ENCODE measurements at regions not wholly inside any gene's neighbourhood (a gene's known extent, or its start where the extent isn't known, plus 50 kb on each side); places are given as distances from the start of the nearest gene placed in this dataset.

GRCh38 chr3:182606905-182607504 lies 186.3 kb upstream of the ATP11B start:
- Histone ChIP-seq H3K27me3 (ENCODE audit: control insufficient read depth, insufficient read depth, low read length) (no peaks in the 10 kb centered on the region), H3K27ac (ENCODE audit: low read length) (no peak overlapping the region), H3K9me3 (ENCODE audit: control insufficient read depth, insufficient read depth, low read depth, low read length) (no peaks in the 10 kb centered on the region), H3K4me1 (ENCODE audit: control insufficient read depth, insufficient read depth, low read length) (no peaks in the 10 kb centered on the region), H3K36me3 (ENCODE audit: control insufficient read depth, insufficient read depth, low read length) (no peaks in the 10 kb centered on the region), H3K4me3 (ENCODE audit: low read depth in 2 of 2, low read length in 2 of 2) (no peak overlapping the region)
- ATAC-seq, result no peak
- intact Hi-C loops (cut with micrococcal nuclease; ENCODE audit: unreplicated experiment), result no loop called here
- no peak for TF ChIP-seq POLR2AphosphoS5 (IDR thresholded peaks at IDR 0.05; ENCODE audit: low read depth, low read length)
- TF ChIP-seq REST (IDR thresholded peaks at IDR 0.05; ENCODE audit: insufficient read depth in 1 of 2, low read depth in 2 of 2, low read length in 1 of 2), result no peak
- TF ChIP-seq TCF7L2 (IDR thresholded peaks at IDR 0.05; ENCODE audit: low read depth, low read length), result no peak
- no peak for TF ChIP-seq SIN3A (IDR thresholded peaks at IDR 0.05; ENCODE audit: borderline replicate concordance, insufficient read depth, low read depth, low read length)
- TF ChIP-seq CTCF (IDR thresholded peaks at IDR 0.05), result no peak
- ChIA-PET CTCF (no interaction called here), POLR2A (no interaction called here)
- BruUV-seq (replicated peaks), result no TSS peak
- in situ Hi-C loops (cut with HindIII; ENCODE audit: low pct_unique_long_range_greater_than_20kb, low sequenced_read_pairs), result no loop called here
- no peak for DNase-seq (ENCODE audit: low read depth, low spot score)

GRCh38 chr3:182608832-182609231 lies 184.5 kb upstream of the ATP11B start:
- ATAC-seq, result no peak
- ChIA-PET POLR2A (no interaction called here), CTCF (no interaction called here)
- in situ Hi-C loops (cut with HindIII; ENCODE audit: low pct_unique_long_range_greater_than_20kb, low sequenced_read_pairs) (no loop called here), intact Hi-C loops (cut with micrococcal nuclease; ENCODE audit: unreplicated experiment) (no loop called here)
- DNase-seq (ENCODE audit: low read depth, low spot score), result no peak
- no TSS peak for BruUV-seq (replicated peaks)
- Histone ChIP-seq H3K4me3 (ENCODE audit: low read depth in 2 of 2, low read length in 2 of 2) (no peak overlapping the region), H3K27me3 (ENCODE audit: control insufficient read depth, insufficient read depth, low read length) (no peaks in the 10 kb centered on the region), H3K27ac (ENCODE audit: low read length) (no peak overlapping the region), H3K9me3 (ENCODE audit: control insufficient read depth, insufficient read depth, low read depth, low read length) (no peaks in the 10 kb centered on the region), H3K36me3 (ENCODE audit: control insufficient read depth, insufficient read depth, low read length) (no peaks in the 10 kb centered on the region), H3K4me1 (ENCODE audit: control insufficient read depth, insufficient read depth, low read length) (no peaks in the 10 kb centered on the region)
- TF ChIP-seq TCF7L2 (IDR thresholded peaks at IDR 0.05; ENCODE audit: low read depth, low read length) (no peak), POLR2AphosphoS5 (IDR thresholded peaks at IDR 0.05; ENCODE audit: low read depth, low read length) (no peak), SIN3A (IDR thresholded peaks at IDR 0.05; ENCODE audit: borderline replicate concordance, insufficient read depth, low read depth, low read length) (no peak), REST (IDR thresholded peaks at IDR 0.05; ENCODE audit: insufficient read depth in 1 of 2, low read depth in 2 of 2, low read length in 1 of 2) (no peak), CTCF (IDR thresholded peaks at IDR 0.05) (no peak)

Data from Panc1 (cell line).